Vagina (tissue), 2 donors: ENCODE measurements at regions not wholly inside any gene's neighbourhood (a gene's known extent, or its start where the extent isn't known, plus 50 kb on each side); places are given as distances from the start of the nearest gene placed in this dataset.

Experiments used
- POLR2A ChIP-seq, 2 donors: fragments of 450-650 bp; IDR thresholded peaks; one replicate each; pipeline ENCODE4 v1.6.1; 2017; ENCODE audit warnings: antibody characterized with exemption in 2 of 2, mild to moderate bottlenecking in 2 of 2, moderate library complexity in 2 of 2
- POLR2AphosphoS5 ChIP-seq, 2 donors: sonication (generic); formaldehyde crosslinking; IDR thresholded peaks; one replicate each; pipeline ENCODE4 v1.9.0; 2017; ENCODE audit warnings: antibody characterized with exemption in 2 of 2, mild to moderate bottlenecking in 2 of 2, low read depth in 1 of 2; ENCODE audit not compliant: insufficient read depth in 1 of 2
- TF ChIP-seq, protein P1 (sequence below), 3 experiments: fragments of 450-650 bp in 2 of 3; fragments of 200-600 bp in 1 of 3; sonication (generic) in 1 of 3; IDR thresholded peaks; one replicate each; pipeline ENCODE4 v1.5.1; 2017 to 2019; ENCODE audit warnings: antibody characterized with exemption in 3 of 3, mild to moderate bottlenecking in 2 of 3, moderate library complexity in 2 of 3

DNA sequence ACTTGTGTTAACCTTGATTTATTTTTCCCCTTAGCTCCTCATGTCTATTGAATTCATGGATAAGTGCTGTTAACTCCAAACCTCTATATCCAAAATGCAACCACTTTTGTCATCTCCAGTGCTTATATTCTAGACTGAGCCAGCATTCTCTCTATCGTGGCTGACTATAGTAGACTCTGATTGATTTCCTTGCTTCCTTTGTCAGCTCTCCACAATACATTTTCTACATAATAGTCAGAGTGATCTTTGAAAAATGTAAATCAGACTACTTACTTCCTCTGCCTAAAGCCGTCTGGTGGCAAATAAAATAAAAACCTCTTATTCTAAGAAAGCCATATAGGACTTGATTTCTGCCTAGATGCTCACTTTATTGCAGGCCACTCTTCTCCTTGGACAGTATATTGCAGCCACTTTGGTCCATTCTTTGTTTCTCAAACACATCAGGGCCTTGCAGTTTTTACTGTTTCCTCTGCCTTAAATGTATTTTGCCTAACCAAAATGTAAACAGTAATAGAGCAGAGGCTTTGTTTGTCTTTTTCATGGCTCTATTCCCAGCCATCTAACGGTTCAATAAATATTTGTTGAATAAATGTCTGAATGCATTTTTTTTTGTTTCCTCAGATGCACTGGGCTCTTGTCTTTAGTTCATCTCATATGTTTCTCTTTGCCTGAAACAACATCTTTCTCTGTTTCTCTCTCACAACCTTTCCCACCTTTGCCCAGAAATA, 243.6 kb upstream of the CSNK1A1L start:
- TF ChIP-seq POLR2AphosphoS5 (IDR thresholded peaks at IDR 0.05; ENCODE audit: insufficient read depth in 1 of 2, low read depth in 1 of 2) (no peak), POLR2A (IDR thresholded peaks at IDR 0.05) (no peak)
- TF ChIP-seq, protein P1, sequence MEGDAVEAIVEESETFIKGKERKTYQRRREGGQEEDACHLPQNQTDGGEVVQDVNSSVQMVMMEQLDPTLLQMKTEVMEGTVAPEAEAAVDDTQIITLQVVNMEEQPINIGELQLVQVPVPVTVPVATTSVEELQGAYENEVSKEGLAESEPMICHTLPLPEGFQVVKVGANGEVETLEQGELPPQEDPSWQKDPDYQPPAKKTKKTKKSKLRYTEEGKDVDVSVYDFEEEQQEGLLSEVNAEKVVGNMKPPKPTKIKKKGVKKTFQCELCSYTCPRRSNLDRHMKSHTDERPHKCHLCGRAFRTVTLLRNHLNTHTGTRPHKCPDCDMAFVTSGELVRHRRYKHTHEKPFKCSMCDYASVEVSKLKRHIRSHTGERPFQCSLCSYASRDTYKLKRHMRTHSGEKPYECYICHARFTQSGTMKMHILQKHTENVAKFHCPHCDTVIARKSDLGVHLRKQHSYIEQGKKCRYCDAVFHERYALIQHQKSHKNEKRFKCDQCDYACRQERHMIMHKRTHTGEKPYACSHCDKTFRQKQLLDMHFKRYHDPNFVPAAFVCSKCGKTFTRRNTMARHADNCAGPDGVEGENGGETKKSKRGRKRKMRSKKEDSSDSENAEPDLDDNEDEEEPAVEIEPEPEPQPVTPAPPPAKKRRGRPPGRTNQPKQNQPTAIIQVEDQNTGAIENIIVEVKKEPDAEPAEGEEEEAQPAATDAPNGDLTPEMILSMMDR (IDR thresholded peaks at IDR 0.05), result no peak
